ENCODE measurements at regions not wholly inside any gene's neighbourhood (a gene's known extent, or its start where the extent isn't known, plus 50 kb on each side); places are given as distances from the start of the nearest gene placed in this dataset.

DNA sequence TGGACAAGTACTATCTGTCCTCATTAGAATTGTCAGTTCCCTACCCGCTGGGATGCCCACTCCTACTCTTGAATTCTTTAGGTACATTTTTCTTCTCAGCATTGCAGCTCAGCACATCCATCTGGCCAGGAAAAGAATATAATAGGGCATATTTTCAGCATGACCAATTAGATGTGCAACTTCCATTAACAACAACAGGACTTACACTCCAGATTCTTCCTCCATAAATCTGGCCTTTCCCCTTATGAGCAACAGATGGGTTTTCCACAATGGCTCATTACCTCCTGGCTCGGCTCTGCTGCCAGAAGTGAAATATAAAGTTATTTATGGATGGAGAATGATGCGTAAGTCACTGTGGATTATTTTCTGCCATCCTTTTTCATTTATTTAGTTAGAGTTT is 443.8 kb upstream of the TGFBR2 start:
- Mint-ChIP-seq H3K27ac (peak overlapping the region; percentile 69), H3K4me1 (peaks cover 28% of the 10 kb centered on the region), H3K27me3 (ENCODE audit: low read depth) (no peaks in the 10 kb centered on the region), H3K36me3 (peaks cover 7% of the 10 kb centered on the region), H3K9me3 (peaks cover 16% of the 10 kb centered on the region), H3K4me3 (no peak overlapping the region)
- TF ChIP-seq, protein P1, sequence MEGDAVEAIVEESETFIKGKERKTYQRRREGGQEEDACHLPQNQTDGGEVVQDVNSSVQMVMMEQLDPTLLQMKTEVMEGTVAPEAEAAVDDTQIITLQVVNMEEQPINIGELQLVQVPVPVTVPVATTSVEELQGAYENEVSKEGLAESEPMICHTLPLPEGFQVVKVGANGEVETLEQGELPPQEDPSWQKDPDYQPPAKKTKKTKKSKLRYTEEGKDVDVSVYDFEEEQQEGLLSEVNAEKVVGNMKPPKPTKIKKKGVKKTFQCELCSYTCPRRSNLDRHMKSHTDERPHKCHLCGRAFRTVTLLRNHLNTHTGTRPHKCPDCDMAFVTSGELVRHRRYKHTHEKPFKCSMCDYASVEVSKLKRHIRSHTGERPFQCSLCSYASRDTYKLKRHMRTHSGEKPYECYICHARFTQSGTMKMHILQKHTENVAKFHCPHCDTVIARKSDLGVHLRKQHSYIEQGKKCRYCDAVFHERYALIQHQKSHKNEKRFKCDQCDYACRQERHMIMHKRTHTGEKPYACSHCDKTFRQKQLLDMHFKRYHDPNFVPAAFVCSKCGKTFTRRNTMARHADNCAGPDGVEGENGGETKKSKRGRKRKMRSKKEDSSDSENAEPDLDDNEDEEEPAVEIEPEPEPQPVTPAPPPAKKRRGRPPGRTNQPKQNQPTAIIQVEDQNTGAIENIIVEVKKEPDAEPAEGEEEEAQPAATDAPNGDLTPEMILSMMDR (IDR thresholded peaks at IDR 0.05; ENCODE audit: unreplicated experiment): no peak
- DNase-seq (ENCODE audit: low spot score in 2 of 2, unreplicated experiment in 2 of 2): no peak

DNA sequence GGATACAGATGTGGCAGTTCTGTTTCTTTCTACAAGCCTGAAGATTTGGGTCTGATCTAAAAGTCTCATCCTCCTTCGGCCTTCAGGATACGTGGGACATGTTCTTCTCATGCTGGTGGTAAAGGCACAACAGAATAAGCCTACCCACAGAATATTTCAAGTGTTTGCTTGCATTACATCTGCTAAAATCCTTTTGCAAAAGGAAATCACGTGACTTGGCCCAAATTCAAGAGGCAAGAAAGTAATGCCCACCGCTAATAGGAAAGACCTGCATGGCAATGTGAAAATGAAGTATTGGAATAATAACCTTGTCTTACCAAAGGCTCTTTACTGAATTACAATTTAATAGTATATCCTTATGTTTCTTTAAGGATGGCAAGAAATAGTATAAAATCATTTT is 439.9 kb upstream of the TGFBR2 start:
- H3K36me3 Mint-ChIP-seq: peaks cover 7% of the 10 kb centered on the region
- no peak overlapping the region for H3K27ac Mint-ChIP-seq
- H3K4me3 Mint-ChIP-seq: no peak overlapping the region
- TF ChIP-seq, protein P1 (IDR thresholded peaks at IDR 0.05; ENCODE audit: unreplicated experiment): no peak
- peaks cover 56% of the 10 kb centered on the region for H3K4me1 Mint-ChIP-seq
- H3K27me3 Mint-ChIP-seq (ENCODE audit: low read depth): no peaks in the 10 kb centered on the region
- no peak for DNase-seq (ENCODE audit: low spot score in 2 of 2, unreplicated experiment in 2 of 2)
- peaks cover 12% of the 10 kb centered on the region for H3K9me3 Mint-ChIP-seq

DNA sequence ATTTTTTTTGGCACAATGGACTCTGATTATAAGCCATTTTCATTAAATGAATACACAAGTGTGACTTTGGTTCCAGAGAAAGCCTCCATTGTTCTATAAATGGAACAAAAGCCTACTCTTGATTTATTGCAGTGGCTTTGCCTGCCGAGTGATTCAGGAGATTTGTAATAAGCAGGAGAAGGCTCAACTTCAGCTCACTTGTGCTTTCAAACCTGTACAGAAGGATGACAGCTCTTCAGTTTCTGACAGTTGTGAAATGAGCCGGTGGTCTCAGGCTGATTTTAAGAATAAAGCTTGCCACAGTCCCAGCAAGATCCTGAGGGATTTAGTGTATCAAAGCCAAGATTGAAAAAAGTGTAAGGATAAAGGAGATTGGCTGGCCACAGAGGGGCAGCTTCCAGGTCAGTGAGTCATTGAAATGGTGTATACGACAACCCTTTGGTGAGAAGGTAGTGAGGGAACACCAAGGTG is 438.8 kb upstream of the TGFBR2 start:
- peaks cover 12% of the 10 kb centered on the region for H3K9me3 Mint-ChIP-seq
- TF ChIP-seq, protein P1 (IDR thresholded peaks at IDR 0.05; ENCODE audit: unreplicated experiment): no peak
- H3K4me3 Mint-ChIP-seq: no peak overlapping the region
- peak overlapping the region; percentile 28 for H3K27ac Mint-ChIP-seq
- peaks cover 7% of the 10 kb centered on the region for H3K36me3 Mint-ChIP-seq
- no peak for DNase-seq (ENCODE audit: low spot score in 2 of 2, unreplicated experiment in 2 of 2)
- H3K27me3 Mint-ChIP-seq (ENCODE audit: low read depth): no peaks in the 10 kb centered on the region
- H3K4me1 Mint-ChIP-seq: peaks cover 54% of the 10 kb centered on the region

DNA sequence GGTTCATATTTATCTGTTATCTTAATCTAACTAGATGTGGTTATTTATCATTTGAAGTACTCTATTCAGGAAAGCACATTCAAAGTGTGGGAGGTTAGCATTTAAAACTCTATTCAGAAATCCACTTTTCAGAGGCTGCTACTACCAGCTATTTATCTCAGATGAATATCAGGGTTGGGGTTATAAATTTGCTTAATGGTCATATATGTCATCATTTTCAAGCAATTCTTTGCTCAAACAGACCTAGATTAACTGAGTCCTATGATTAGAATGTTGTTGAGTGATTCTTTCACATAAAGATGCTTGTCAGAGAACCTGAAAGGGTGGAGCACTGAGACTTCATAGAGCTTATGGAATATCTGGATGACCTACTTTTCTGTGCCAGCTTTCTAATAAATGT is 436.9 kb upstream of the TGFBR2 start:
- no peak overlapping the region for H3K27ac Mint-ChIP-seq
- H3K4me1 Mint-ChIP-seq: peaks cover 40% of the 10 kb centered on the region
- peaks cover 12% of the 10 kb centered on the region for H3K9me3 Mint-ChIP-seq
- H3K36me3 Mint-ChIP-seq: peaks cover 7% of the 10 kb centered on the region
- no peak for DNase-seq (ENCODE audit: low spot score in 2 of 2, unreplicated experiment in 2 of 2)
- peaks cover 2% of the 10 kb centered on the region for H3K27me3 Mint-ChIP-seq (ENCODE audit: low read depth)
- H3K4me3 Mint-ChIP-seq: no peak overlapping the region
- TF ChIP-seq, protein P1 (IDR thresholded peaks at IDR 0.05; ENCODE audit: unreplicated experiment): no peak

DNA sequence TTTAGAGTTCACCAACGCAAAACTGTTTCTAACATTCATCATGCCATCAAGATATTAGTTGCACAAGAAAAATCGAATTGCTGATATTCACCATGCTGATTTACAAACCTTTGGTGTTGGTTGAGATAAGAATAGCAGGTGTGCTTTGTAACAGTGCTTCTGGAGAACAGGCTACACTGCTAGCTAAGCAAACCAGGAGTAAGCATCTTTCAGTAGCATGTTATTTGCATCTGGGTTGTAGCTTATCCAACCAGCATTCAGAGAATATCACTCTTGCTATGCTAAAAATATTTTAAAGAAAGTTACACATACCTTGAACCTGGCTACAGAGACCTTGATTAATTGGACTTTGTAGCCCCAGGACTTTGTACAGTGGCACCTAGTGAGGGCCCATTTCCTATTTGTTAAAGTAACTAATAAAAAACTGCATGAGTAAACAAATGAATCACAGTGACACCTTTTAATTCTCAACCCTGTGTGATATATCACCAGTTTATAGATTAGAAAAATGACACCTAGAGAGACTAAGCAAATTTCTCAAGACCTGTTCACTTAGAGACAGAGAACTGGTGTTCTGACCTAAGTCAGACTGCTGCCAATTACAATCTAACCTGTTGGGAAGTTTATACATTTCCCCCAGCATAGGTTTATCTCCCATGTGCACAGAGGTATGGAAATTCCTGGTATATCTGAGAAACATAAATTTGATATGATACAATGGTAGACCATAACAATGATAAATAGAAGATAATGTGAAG is 435.5 kb upstream of the TGFBR2 start:
- H3K9me3 Mint-ChIP-seq: peaks cover 7% of the 10 kb centered on the region
- DNase-seq (ENCODE audit: low spot score in 2 of 2, unreplicated experiment in 2 of 2): no peak
- H3K4me3 Mint-ChIP-seq: no peak overlapping the region
- peaks cover 2% of the 10 kb centered on the region for H3K27me3 Mint-ChIP-seq (ENCODE audit: low read depth)
- TF ChIP-seq, protein P1 (IDR thresholded peaks at IDR 0.05; ENCODE audit: unreplicated experiment): no peak
- H3K36me3 Mint-ChIP-seq: peaks cover 6% of the 10 kb centered on the region
- H3K4me1 Mint-ChIP-seq: peaks cover 40% of the 10 kb centered on the region
- H3K27ac Mint-ChIP-seq: no peak overlapping the region
